Right kidney (tissue), 1 donor: ENCODE measurements at regions not wholly inside any gene's neighbourhood (a gene's known extent, or its start where the extent isn't known, plus 50 kb on each side); places are given as distances from the start of the nearest gene placed in this dataset.
"Not testable (repeated sequence)": the region's sequence is repeated elsewhere in the genome, so short reads cannot be mapped to it uniquely, and the experiment has no call there.

Experiments used
- DNase-seq: peaks from one replicate; pipeline ENCODE4 v3.0.0-alpha.2; 2016

DNA sequence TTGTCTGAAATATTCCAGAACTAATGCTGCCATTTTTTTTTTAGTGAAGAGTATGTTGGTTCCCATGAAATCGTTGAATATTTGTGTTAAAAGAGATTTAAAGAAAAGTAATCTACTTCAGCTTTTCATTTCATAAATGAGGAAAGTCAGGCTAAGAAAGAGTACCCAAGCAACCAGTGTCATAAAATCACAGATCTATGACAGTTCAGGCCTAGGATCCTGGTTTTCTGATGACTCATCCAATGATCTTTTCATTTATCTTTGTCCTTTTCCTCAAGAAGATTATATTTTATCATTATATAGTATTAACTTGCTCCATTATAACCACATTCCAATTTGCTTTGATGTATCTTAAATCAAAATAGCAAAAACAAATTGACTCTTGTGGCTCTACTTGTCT is 139.4 kb upstream of the HCCS start:
- DNase-seq: no peak

DNA sequence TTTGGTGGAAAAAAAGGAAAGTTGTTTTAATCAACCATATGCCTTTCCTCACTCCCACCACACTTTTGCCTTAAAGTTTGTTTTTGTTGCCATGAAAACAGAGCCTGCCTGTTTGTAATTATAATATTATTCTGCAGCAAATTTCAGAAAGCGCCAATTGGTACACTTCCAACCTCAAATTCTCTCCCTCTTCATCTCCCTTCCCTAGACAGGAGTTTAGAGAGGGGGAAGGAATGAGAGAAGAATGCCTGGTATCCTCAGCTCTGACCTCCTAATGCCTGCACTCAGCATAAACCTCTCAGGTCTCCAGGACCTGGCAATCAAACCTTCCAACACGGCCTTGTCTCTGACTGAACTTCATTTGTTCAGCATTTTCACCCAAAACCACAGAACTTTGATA is 138.4 kb upstream of the HCCS start:
- no peak for DNase-seq

DNA sequence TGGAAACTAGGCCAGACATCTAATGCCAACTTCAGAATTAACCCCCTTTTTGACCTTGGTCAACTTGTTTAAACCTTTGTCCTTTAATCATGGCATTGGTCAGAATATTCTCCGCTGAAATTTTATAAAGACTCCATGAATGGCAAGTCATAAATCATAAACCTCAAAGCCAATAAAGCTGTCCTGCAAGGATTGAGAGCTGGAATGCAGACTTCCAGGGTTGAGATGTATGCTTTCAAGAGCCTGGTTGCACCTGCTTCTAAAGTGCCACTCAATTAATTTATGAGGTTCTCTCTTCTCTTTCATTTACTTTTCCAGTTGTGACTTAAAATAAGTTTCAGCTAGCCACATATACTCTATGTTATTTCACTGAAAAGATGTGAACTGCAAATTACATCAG is 136.2 kb upstream of the HCCS start:
- DNase-seq: no peak

DNA sequence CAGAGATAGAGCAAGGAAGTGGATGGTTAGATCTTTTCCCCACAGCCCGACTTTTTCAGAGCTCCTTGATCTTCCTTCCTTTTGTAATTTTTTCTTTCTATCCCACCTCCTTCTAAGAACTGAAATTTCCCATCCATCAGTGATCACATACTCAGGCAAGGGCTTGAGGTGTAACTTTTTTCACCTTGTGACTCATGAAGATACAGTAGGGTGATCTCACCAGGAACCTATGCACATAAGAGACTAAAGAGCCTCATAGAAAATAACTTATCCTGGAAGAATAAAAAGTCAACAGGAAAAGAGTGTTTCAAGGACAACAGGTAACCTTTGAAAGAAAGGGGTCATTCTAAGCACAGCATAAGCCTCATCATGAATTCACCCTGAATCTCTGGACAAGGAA is 131.2 kb upstream of the HCCS start:
- no peak for DNase-seq

DNA sequence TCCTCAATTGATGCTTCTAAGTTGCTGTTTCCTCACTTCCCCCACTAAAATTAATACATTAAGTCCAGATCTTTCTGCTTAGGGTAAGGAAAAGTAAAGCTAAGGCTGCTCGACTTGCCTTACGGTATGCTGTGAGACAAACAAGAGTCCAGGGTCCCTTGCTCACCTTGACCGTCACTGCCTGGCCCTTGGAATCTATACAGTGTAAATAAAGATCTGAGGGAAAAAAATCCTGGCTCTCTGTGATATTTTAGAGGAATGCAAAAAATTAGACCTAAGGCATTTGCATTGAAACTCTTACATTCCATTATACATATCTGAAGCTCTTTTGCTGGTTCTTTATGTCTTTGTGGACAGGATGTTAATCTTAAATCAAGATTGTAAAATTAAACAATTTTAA is 129.6 kb upstream of the HCCS start:
- DNase-seq: no peak

DNA sequence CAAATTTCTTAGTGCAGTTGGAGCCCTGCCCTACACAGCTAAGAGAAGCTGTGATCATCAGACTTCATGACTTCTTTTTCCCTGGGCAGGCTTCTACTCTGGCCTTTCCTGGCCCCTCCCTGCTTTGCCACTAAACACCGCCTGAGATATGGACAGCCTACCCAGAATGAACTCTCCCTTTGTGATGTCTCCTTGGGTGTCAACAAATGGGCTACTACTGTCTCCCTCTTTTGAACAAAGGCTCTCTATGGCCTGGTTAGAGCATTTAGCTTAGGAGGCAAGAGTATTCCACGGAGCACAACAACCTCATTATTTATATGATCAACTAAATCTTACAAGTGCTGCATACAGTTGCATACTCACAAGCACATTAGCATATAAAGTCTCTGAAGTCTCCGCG is 127.6 kb upstream of the HCCS start:
- DNase-seq: no peak

DNA sequence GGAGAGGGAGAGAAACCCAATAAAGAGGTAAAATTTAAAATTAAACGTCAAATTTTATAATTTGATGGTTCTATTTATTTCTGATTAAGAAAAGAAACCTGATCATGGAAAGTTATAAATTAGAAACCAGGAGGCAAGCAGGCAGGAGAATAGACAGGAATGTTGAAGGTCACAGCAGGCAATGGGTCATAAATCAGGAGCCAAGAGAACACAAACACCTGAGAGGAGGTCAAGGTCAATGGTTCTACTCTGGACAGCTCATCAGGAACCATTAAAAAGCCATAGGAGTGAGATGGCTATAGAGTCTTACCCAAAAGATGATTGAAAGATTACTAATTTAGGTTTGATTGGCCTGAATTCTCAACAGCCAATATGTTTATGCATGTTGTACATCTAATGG is 126.9 kb upstream of the HCCS start:
- no peak for DNase-seq

DNA sequence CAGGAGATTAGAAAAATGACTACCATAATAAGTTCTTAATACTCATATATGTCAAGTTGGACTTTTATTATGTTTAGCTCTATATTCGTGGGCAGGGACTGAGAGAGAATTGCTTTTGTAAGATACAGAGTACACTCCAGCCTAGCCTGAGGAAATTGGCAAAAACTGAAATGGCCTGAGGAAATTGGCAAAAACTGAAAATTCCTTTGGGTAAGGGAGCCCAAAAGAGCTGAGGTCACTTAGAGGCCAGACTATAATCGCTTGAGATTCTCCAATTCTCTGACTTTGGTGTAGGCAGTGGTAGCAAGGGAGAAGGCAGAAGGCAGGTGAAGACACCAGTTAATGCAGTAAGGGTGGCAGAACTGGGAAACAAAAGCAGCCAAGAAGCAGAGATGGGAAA is 124.5 kb upstream of the HCCS start:
- DNase-seq: no peak

DNA sequence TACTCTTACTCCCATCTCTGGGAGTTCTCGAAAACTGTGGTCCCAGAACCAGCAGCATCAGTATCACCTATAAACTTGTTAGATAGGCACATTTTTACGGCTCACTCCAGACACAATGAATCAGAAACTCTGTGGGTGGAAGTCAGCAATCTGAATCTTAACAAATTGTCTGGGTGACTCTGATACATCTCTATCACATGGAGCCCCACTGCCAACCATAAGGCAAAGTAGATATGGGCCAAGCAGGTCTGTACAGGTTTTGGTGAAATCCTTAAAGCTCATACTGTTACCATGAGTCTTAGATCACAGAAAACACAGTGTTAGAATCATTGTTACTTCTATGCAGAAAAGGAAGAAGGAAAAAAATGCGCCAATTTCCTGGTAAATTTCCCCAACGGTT is 122.5 kb upstream of the HCCS start:
- no peak for DNase-seq

DNA sequence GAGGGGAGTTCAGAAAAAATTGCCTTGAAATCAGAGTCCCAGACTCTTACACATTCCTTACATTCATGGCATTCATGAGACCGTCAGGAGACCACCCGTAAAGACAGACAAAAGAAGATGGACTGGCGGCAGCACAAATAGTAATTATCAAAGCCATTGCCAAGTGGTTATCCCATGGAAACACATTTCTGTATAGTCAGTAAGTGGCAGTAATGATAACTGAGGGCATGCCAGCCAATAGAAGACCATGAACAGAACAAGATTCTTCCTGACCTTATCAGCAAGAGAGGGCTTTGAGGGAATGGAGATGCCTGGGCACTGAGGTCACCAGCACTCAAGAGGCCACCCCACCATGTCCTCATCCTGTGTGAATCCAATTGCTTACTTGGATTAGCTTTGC is 121.7 kb upstream of the HCCS start:
- no peak for DNase-seq

DNA sequence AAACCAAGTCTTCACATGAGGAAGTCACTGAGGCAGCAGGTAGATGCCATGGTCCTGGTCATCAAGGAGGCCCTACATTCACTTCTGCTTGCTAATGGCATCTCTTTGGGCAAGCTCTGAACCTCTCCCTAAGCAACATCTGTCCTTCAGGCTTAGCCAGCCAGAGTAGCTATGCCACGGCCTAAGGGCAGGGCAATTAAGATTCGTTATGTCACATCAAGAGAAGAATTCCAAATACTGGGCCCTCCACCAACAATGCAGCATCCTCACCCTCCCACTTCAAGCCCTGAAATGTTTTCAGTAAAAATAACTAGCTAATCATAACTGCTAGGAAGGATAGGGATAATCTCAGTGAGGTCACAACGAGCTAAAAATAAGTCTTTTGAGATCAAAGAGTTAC is 120.7 kb upstream of the HCCS start:
- no peak for DNase-seq

DNA sequence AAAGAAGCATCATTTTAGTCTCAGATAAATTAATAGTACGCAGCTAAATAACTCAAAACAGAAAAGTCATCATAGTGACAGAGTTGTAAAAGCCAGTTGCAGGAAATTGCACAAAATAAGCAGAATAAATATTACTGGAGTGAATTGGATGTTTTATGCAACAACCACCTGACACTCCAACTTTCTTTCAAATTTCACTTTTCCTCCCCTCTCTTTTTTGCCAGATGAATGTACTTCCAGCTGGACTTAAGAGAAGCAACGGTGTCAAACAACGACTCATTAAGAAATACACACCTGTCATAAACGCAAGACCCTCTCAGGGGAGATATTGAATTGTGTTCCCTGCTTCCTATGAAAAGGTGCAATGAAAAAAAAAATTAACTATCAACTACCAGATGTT is 120.2 kb upstream of the HCCS start:
- DNase-seq: no peak

DNA sequence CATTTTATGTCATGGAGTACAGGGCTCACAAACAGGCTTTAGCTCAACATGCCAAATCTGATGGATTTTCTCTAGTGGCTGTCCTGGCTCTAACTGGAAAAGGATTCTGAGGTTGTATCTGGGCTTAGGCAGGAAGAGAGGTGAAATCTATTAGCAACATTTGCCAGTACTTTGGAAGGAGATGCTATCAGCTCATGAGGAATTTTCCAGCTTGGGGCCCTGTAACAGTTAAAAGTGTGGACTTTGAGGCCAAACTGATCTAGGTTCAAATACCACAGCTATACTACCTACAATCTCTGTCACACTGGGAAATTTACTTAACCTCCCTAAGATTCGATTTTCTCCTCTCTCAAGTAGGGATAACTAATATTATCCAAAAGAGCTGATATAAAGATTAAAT is 119.0 kb upstream of the HCCS start:
- DNase-seq: no peak

DNA sequence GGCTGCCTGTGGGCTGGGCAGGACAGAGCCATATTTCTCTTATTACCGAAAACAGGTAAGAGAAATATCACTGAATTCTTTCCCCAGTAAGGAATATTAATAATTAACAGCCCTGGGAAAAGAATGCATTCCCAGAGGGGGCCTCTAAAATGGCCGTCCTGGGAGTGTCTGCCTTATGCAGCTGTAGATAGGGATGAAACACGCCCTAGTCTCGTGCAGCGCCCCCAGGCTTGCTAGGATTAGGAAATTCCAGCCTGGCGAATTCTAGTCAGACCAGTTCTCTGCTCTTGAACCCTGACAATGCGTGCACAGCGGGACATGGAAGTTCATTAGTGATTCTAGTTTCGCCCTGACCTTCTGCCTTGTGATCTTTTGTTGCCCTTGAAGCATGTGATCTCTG is 104.1 kb upstream of the HCCS start:
- not testable (repeated sequence) for DNase-seq

DNA sequence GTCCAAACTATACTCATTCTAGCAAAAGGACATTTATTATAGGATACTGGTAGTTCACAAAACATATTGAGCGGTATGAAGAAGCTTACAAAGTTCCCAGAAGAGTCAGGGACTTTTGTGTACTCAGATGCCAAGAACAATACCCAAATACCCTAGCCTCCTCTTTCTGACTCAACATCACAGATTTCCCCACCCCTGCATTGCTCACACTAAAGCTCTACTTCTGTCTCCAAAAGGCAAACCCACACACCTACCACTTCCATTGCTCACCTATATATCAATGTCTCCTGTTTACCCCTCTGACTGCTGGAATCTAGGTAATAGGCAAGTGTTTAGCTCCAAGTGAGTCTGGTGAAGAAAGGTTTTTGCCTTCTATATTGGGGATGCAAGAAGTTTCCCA is 100.7 kb upstream of the HCCS start:
- no peak for DNase-seq

DNA sequence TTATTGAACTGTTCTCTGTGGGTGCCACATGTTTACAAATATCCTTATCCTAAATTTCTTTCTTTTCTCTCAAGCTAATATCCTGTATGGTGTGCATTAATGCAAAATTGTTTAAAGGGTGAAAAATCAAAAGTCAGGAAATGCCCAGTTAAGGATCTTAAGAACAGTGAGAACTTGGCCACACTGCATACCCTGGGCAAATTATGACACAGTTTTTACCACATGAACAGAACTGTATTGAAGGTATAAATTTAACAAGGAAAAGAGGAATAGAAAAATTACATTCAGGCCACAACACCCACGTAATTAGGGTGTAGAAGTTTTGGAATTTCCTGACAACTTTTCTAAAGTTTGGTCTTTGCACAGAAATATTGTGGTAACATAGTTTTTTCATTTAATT is 94.4 kb upstream of the HCCS start:
- DNase-seq: no peak

DNA sequence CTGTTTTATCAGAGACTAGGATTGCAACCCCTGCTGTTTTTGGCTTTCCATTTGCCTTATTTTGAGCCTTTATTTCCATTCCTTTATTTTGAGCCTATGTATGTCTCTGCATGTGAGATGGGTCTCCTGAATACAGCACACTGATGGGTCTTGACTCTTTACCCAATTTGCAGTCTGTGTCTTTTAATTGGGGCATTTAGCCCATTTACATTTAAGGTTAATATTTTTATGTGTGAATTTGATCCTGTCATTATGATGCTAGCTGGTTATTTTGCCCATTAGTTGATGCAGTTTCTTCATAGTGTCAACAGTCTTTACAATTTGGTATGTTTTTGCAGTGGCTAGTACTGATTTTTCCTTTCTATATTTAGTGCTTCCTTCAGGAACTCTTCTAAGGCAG is 88.5 kb upstream of the HCCS start:
- DNase-seq: not testable (repeated sequence)

DNA sequence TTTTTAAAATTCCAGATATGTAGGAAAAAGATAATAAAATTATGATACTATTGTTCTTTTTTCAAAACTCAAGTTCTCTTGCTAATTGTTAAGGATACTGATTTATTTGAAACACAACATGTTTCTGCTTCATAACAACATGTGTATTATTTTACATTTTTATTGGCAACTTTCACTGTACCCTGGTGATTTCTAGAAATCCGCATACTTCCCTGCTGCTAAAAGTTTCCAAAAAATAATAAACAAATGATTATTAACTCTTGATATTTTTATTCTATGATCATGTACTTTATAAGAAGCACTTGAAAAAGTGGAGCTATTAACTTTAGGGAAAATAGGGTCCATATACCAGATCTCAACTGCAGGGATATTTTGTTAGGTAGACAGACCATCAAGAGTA is 71.2 kb upstream of the HCCS start:
- no peak for DNase-seq

DNA sequence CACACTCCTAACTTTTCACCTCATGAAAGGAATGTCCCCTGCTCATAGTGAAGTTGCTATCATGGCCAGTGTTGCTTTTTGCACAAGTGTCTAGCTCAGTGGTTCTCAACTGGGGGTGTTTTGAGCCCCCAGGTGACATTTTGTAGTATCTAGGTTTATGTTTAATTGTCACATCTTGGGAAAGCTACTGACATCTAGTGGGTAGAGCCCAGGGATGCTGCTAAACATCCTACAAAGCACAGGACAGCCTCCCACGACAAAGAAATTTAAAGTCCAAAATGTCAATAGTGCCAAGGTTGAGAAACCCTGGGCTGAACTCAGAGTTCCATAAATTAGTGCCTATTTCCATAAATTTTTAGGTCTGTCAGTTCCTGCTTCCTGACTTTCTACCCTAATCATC is 70.7 kb upstream of the HCCS start:
- no peak for DNase-seq

DNA sequence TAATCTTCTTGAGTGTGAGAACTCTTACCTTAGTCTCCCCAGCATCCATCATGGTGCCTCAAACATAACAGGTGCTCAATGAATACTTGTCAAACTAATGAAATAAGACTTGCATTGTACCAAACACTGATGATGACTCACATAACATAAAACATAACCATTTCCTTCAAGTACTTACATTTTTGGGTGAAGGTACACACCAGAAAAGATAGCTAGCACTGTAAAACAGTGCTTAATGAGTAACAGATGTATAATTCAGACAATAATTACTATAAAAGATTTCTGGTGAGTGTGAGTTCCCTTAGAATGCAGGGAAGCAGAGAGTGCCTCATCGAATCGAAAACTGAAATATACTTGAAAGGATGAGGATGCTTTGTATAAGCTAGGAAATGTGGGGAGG is 70.1 kb upstream of the HCCS start:
- DNase-seq: no peak

DNA sequence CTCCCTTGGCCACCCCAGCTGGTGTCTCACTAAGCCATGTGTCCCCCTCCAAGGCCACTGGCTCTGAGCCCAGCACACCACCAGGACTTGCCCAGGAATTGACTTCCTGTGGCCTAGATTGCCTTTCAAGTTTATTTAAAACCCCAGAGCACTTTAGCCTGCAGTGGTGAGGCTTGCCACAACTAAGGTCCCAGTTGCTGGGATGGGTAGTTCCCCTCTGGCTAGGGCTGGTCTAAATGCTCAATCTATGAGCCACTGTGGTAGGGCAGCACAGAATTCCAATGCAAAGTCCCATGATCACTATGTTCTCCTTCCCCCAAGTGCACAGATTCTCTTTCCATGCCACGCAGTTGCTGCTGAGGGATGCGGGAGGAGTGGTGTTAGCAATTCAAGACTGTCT is 61.1 kb upstream of the HCCS start:
- no peak for DNase-seq

DNA sequence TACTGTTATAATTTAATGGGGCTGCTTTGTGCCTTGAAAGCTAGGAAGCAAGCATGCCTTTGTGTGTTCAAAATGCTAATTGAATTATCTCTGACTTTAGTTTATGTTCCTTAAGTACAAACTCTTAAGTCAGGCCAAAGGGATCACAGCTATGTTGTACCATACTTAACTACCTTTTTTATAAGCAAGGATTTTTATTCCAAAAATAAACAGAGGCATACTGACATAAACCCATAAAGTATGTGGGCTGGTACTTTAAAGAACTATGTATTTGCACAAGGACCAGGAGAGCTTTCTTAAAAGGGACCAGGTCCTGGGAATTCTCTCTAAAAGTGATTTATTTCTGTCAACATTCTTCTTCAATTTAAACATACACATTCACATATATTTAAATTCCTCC is 57.8 kb upstream of the HCCS start:
- DNase-seq: no peak

DNA sequence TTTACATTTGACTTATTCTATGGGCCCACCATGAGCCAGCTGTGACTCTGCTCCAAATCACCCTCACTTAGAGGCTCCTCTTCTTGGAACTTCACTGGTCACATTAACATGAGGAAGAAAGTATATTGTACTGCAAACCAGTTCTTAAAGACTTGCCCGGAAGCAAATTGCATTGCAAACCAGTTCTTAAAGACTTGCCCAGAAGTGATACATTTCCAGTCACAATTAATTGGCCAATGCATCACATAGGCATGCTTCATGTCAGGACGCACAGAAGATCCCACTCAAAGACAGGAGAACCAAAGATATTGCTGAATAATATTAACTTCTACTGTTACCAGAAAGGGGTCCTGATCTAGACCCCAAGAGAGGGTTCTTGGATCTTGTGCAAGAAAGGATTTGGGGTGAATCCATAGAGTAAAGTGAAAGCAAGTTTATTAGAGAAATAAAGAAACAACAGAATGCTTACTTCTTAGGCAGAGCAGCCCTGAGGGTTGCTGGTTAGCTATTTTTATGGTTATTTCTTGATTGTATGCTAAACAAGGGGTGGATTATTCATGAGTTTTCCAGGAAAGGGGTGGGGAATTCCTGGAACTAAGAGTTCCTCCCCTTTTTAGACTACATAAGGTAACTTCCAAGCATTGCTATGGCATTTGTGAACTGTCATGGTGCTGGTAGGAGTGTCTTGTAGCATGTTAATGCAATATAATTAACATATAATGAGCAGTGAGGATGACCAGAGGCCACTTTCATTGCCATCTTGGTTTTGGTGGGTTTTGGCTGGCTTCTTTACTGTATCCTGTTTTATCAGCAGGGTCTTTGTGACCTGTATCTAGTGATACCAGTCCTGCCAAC is 54.6 kb upstream of the HCCS start:
- no peak for DNase-seq

DNA sequence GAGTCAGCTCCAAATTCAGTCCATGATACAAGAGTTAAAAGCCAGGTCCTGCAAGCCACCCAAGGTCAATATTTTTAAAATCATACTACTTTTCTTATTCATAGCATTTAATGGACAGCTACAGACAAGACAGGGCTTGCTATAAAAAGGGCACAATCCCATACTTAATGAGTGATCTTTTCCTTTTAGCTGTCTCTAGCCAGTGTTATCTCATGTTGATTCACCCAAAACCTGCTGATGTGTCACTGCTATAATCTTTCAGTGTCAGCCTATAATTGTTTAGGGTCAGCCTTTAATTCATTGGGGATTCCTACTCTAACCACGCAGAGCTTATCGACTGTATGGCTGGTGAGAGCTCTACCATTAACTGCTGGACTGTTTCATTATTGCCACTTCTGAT is 51.2 kb upstream of the HCCS start:
- no peak for DNase-seq
